RWPE1 (cell line): ENCODE measurements at regions not wholly inside any gene's neighbourhood (a gene's known extent, or its start where the extent isn't known, plus 50 kb on each side); places are given as distances from the start of the nearest gene placed in this dataset.

Experiments used
- CTCF ChIA-PET: fragments of 350-600 bp; sonication (Branson Sonifier 250); formaldehyde crosslinking; extraction: SDS; loops from one replicate; lab custom pipeline; 2021; lab: Yijun Ruan, JAX
- POLR2A ChIA-PET: fragments of 400-600 bp; formaldehyde crosslinking; extraction: SDS; loops from one replicate; lab custom pipeline; 2020; ENCODE audit warnings: antibody characterized with exemption; ENCODE audit not compliant: low non-redundant PET; lab: Yijun Ruan, JAX
- DNase-seq: peaks from one replicate; pipeline ENCODE4 v3.0.0; 2012; ENCODE audit warnings: low spot score
- H3K27ac ChIP-seq: fragments of 450-650 bp; 2 replicates; pipeline ENCODE4 v1.5.1; 2017
- CTCF ChIP-seq: fragments of 450-650 bp; conservative IDR thresholded peaks from 2 replicates; pipeline ENCODE4 v1.5.1; 2017; ENCODE audit warnings: low read depth, mild to moderate bottlenecking

DNA sequence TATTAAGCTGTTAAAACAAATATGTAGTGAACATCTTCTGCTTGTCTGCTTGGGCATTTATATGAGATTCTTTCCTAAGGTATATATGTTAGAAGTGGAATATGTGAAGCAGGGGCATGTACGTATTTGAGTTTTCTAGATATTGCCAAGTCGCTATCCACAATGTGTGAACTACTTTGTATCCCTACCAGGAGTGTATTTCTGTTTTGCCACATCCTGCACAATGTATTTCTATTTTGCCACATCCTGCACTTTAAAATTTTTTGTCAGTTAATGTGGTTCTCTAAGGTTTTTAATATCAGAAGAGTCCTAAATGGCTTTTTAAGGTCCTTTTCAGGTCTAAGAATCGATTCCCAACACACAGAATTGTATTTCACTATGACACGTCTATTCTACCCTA is 141.7 kb upstream of the ATP5MC3 start:
- CTCF ChIA-PET, result no interaction called here
- DNase-seq, result no peak
- no peak for TF ChIP-seq CTCF
- no peak overlapping the region for H3K27ac ChIP-seq
- POLR2A ChIA-PET, result no interaction called here

DNA sequence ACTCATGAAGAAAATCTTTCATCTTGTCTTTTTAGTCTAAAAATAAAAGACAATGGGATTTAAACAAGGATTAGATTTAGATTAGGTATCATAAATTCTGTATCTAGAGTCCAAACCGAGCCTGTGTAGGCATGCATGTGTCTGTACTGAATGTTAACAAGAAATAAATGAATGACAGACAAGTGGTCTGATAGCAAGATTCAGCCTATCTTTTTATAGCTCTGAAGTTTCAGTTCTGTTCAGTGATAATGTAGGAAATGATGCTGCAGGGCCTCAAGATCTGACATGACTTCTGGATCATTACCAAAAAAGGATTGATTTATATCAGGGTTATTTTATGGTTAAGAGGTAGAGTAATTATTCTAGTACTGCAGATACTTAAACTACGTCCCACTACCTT is 137.0 kb upstream of the ATP5MC3 start:
- H3K27ac ChIP-seq, result no peak overlapping the region
- CTCF ChIA-PET, result interaction anchor here (1.0 kb wide), 1 partner anchor 67 kb away, joined by 3 read pairs; no protein-coding TSS in a partner anchor
- no peak for TF ChIP-seq CTCF
- POLR2A ChIA-PET, result no interaction called here
- DNase-seq, result no peak

- ChIA-PET POLR2A (no interaction called here), CTCF (interaction anchor here (1.0 kb wide), 1 partner anchor 66 kb away, joined by 3 read pairs; no protein-coding TSS in a partner anchor)
- DNase-seq, result no peak
- TF ChIP-seq CTCF, result no peak
- no peak overlapping the region for H3K27ac ChIP-seq
Observed at GRCh38 chr2:175317751-175318150, 136.2 kb upstream of the ATP5MC3 start.

DNA sequence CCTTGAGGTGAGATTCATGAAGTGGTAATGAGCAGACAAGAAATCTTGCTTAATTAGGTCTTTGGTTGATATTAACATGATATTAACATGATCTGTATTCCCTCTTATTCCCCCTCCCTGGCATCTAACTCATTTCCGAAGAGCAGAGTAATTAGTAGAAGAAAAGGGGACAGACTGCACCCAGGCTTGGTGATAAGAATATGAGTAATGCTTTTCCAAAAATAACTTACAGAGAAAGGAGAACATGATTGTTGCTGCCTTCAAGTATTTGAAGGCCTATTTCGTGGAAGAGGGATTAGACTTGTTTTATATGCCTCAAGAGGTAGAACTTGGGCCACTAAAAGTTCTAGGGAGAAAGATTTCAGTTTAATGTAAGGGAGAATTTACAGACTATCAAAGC is 130.6 kb upstream of the ATP5MC3 start:
- no peak for TF ChIP-seq CTCF
- DNase-seq, result no peak
- CTCF ChIA-PET, result no interaction called here
- POLR2A ChIA-PET, result no interaction called here
- H3K27ac ChIP-seq, result no peak overlapping the region

DNA sequence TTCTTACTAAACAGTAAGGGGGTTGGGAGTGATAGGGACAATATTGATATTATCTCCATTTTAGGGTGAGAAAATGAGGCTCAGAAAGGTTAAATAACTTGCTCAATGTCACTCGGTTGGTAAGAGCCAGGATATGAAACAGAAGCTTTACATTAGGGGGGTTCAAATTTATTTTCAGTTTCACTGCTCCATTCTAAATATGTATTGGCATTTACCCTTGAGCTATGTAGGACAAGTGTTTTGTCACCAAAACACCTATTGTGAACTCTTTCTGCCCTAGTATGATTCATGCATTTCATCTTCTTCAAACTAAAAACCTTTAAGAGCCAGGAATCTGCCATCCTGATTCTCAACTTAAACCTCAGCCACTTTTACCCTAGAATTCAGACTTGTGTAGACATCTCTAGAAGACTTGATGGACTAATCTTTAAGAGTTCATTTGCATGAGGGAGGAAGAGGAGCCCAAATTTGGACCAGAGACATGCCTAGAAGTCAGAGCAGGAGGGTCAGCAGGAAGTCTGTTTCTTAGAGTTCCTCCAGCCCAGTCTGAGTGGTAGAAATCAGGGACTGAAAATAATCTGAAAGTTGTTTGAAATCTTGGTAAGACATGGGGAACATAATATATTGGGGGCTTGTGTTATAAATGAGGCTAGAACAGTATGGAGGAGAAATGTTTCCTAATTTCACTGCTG is 129.4 kb upstream of the ATP5MC3 start:
- ChIA-PET CTCF (interaction anchor here (0.6 kb wide), 2 partner anchors 40 to 379 kb away, joined by 3 to 4 read pairs; no protein-coding TSS in a partner anchor), POLR2A (no interaction called here)
- TF ChIP-seq CTCF, result no peak
- no peak overlapping the region for H3K27ac ChIP-seq
- DNase-seq, result no peak

GRCh38 chr2:175309799-175310198 is 128.3 kb upstream of the ATP5MC3 start:
- H3K27ac ChIP-seq, result no peak overlapping the region
- ChIA-PET CTCF (interaction anchor here (0.7 kb wide), 2 partner anchors 616 to 821 kb away, joined by 3 to 5 read pairs; no protein-coding TSS in a partner anchor), POLR2A (no interaction called here)
- peak; percentile 23 for DNase-seq
- TF ChIP-seq CTCF, result peak; percentile 28
